ENCODE measurements at regions not wholly inside any gene's neighbourhood (a gene's known extent, or its start where the extent isn't known, plus 50 kb on each side); places are given as distances from the start of the nearest gene placed in this dataset.

DNA sequence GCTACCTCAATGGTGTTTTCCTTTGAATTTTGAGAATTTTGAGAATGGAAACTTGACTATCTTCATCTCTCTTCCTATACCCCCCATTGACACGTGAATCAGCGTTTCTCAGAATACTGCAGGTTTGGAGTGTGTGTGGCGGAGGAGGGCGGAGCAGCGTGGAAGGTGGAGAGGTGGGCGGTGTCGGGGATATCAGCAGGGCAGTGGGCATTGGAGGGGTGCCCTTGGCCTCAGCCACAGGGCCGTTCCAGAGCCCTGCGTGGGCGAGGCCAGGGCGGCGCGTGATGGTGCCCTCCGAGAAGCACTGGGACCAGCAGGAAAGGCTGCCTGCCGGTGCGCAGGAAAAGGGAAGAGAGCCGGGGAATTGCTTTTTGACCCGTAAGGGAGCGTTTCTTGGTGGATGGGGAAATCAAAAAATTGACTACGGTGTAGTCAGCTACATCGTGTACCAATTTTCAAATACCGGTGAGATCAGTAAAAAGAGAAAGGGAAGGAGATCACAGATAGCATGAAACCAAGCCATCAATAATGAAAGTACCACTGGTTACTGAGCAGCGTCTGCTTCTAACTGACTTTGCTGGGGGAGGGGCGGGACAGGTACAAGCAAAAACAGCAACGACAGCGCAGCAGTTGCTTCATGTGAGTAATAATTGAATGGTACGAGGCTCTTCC, 82.7 kb upstream of the DUSP22 start:
- H3K9ac ChIP-seq (ENCODE audit: low read depth in 1 of 2, low read length in 2 of 2): peak overlapping the region in 1 of 2 donors; percentile 17

GRCh38 chr6:210104-210456, 82.2 kb upstream of the DUSP22 start:
- no peaks in the 10 kb centered on the region for H3K36me3 ChIP-seq (ENCODE audit: control insufficient read depth in 2 of 2, insufficient read depth in 2 of 2, low read length in 2 of 2)
- H3K4me1 ChIP-seq (ENCODE audit: control insufficient read depth in 2 of 2, insufficient read depth in 2 of 2, low read length in 2 of 2): no peaks in the 10 kb centered on the region
- H3K4me3 ChIP-seq (ENCODE audit: low read length in 2 of 2): peak overlapping the region in 1 of 2 donors; percentile 61
- H3K27me3 ChIP-seq (ENCODE audit: control insufficient read depth in 2 of 2, insufficient read depth in 2 of 2, low read length in 2 of 2): peaks cover 0 to 6% of the 10 kb centered on the region in 2 donors
- H3K9me3 ChIP-seq (ENCODE audit: control insufficient read depth in 2 of 2, low read length in 2 of 2): no peaks in the 10 kb centered on the region
- peak overlapping the region in 1 of 2 donors; percentile 17 for H3K9ac ChIP-seq (ENCODE audit: low read depth in 1 of 2, low read length in 2 of 2)
- no peak overlapping the region for H3K27ac ChIP-seq (ENCODE audit: low read depth in 2 of 2, low read length in 2 of 2)

More for the DNA sequence above, 82.7 kb upstream of the DUSP22 start:
- Histone ChIP-seq H3K27ac (ENCODE audit: low read depth in 2 of 2, low read length in 2 of 2) (no peak overlapping the region), H3K4me1 (ENCODE audit: control insufficient read depth in 2 of 2, insufficient read depth in 2 of 2, low read length in 2 of 2) (no peaks in the 10 kb centered on the region), H3K36me3 (ENCODE audit: control insufficient read depth in 2 of 2, insufficient read depth in 2 of 2, low read length in 2 of 2) (no peaks in the 10 kb centered on the region), H3K9me3 (ENCODE audit: control insufficient read depth in 2 of 2, low read length in 2 of 2) (no peaks in the 10 kb centered on the region), H3K4me3 (ENCODE audit: low read length in 2 of 2) (peak overlapping the region in 1 of 2 donors; percentile 61), H3K27me3 (ENCODE audit: control insufficient read depth in 2 of 2, insufficient read depth in 2 of 2, low read length in 2 of 2) (peaks cover 0 to 6% of the 10 kb centered on the region in 2 donors)

DNA sequence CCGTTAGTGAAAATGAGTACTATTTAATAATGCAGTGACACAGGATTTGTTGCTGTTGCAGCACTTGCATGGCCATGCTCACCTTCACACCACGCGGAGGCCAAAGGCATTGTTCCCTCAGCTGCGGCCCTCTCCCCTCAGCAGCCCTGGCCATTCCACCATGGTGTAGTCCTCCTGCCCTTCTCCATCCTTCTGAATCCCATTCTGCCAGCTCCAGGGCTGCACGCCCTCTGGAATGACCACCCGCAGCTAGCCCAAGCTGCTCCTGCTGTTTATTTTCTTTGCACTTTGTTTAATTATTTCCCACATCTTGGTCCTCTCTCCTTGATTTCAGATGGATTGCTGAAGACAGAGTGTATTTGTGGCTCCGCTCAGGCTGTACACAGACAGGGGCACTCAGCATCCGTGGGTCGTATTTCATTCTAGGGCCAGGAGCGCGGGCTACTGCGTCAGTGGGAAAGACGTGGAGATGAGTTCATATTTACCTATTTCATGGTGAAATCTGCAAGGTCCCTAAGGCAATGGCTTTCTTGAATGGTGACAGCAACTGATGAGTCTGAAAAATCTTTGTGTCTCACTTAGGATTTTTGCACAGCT, 81.4 kb upstream of the DUSP22 start:
- Histone ChIP-seq H3K27ac (ENCODE audit: low read depth in 2 of 2, low read length in 2 of 2) (no peak overlapping the region), H3K27me3 (ENCODE audit: control insufficient read depth in 2 of 2, insufficient read depth in 2 of 2, low read length in 2 of 2) (peaks cover 0 to 6% of the 10 kb centered on the region in 2 donors), H3K4me3 (ENCODE audit: low read length in 2 of 2) (no peak overlapping the region), H3K4me1 (ENCODE audit: control insufficient read depth in 2 of 2, insufficient read depth in 2 of 2, low read length in 2 of 2) (no peaks in the 10 kb centered on the region), H3K36me3 (ENCODE audit: control insufficient read depth in 2 of 2, insufficient read depth in 2 of 2, low read length in 2 of 2) (no peaks in the 10 kb centered on the region), H3K9me3 (ENCODE audit: control insufficient read depth in 2 of 2, low read length in 2 of 2) (no peaks in the 10 kb centered on the region), H3K9ac (ENCODE audit: low read depth in 1 of 2, low read length in 2 of 2) (no peak overlapping the region)

GRCh38 chr6:211871-212497, 80.3 kb upstream of the DUSP22 start:
- H3K27ac ChIP-seq (ENCODE audit: low read depth in 2 of 2, low read length in 2 of 2): no peak overlapping the region

GRCh38 chr6:213284-213683, 79.0 kb upstream of the DUSP22 start:
- peaks cover 0 to 6% of the 10 kb centered on the region in 2 donors for H3K27me3 ChIP-seq (ENCODE audit: control insufficient read depth in 2 of 2, insufficient read depth in 2 of 2, low read length in 2 of 2)
- no peak overlapping the region for H3K27ac ChIP-seq (ENCODE audit: low read depth in 2 of 2, low read length in 2 of 2)
- H3K4me3 ChIP-seq (ENCODE audit: low read length in 2 of 2): no peak overlapping the region
- H3K36me3 ChIP-seq (ENCODE audit: control insufficient read depth in 2 of 2, insufficient read depth in 2 of 2, low read length in 2 of 2): no peaks in the 10 kb centered on the region
- no peaks in the 10 kb centered on the region for H3K9me3 ChIP-seq (ENCODE audit: control insufficient read depth in 2 of 2, low read length in 2 of 2)
- H3K4me1 ChIP-seq (ENCODE audit: control insufficient read depth in 2 of 2, insufficient read depth in 2 of 2, low read length in 2 of 2): no peaks in the 10 kb centered on the region
- no peak overlapping the region for H3K9ac ChIP-seq (ENCODE audit: low read depth in 1 of 2, low read length in 2 of 2)

More at GRCh38 chr6:211871-212497, 80.3 kb upstream of the DUSP22 start:
- Histone ChIP-seq H3K27me3 (ENCODE audit: control insufficient read depth in 2 of 2, insufficient read depth in 2 of 2, low read length in 2 of 2) (peaks cover 0 to 6% of the 10 kb centered on the region in 2 donors), H3K4me3 (ENCODE audit: low read length in 2 of 2) (no peak overlapping the region), H3K9ac (ENCODE audit: low read depth in 1 of 2, low read length in 2 of 2) (no peak overlapping the region), H3K9me3 (ENCODE audit: control insufficient read depth in 2 of 2, low read length in 2 of 2) (no peaks in the 10 kb centered on the region), H3K4me1 (ENCODE audit: control insufficient read depth in 2 of 2, insufficient read depth in 2 of 2, low read length in 2 of 2) (no peaks in the 10 kb centered on the region), H3K36me3 (ENCODE audit: control insufficient read depth in 2 of 2, insufficient read depth in 2 of 2, low read length in 2 of 2) (no peaks in the 10 kb centered on the region)

DNA sequence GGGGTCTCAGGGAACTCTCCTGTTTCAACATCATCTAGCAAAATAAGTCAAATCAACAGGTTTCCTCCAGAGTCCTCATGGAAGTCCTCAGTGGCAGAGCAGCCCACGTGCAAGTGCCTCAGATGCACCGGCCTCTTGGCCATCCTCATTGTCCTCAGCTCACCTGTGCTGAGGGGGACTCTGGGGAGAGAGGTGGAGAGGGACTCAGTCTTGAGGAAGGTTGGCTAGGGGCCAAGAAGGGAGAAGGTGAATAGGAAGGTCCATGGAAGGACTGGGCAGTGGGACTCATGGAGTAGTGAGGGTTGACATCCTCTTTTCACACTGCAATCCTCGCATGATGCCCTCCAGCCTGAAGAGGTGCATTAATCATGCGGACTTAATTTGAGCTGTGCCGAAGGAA, 77.9 kb upstream of the DUSP22 start:
- Histone ChIP-seq H3K4me3 (ENCODE audit: low read length in 2 of 2) (no peak overlapping the region), H3K9ac (ENCODE audit: low read depth in 1 of 2, low read length in 2 of 2) (no peak overlapping the region), H3K4me1 (ENCODE audit: control insufficient read depth in 2 of 2, insufficient read depth in 2 of 2, low read length in 2 of 2) (no peaks in the 10 kb centered on the region), H3K9me3 (ENCODE audit: control insufficient read depth in 2 of 2, low read length in 2 of 2) (no peaks in the 10 kb centered on the region), H3K36me3 (ENCODE audit: control insufficient read depth in 2 of 2, insufficient read depth in 2 of 2, low read length in 2 of 2) (no peaks in the 10 kb centered on the region), H3K27me3 (ENCODE audit: control insufficient read depth in 2 of 2, insufficient read depth in 2 of 2, low read length in 2 of 2) (peaks cover 0 to 6% of the 10 kb centered on the region in 2 donors), H3K27ac (ENCODE audit: low read depth in 2 of 2, low read length in 2 of 2) (no peak overlapping the region)

- H3K4me1 ChIP-seq (ENCODE audit: control insufficient read depth in 2 of 2, insufficient read depth in 2 of 2, low read length in 2 of 2): no peaks in the 10 kb centered on the region
- no peak overlapping the region for H3K4me3 ChIP-seq (ENCODE audit: low read length in 2 of 2)
- H3K27me3 ChIP-seq (ENCODE audit: control insufficient read depth in 2 of 2, insufficient read depth in 2 of 2, low read length in 2 of 2): peaks cover 0 to 6% of the 10 kb centered on the region in 2 donors
- H3K27ac ChIP-seq (ENCODE audit: low read depth in 2 of 2, low read length in 2 of 2): no peak overlapping the region
- no peak overlapping the region for H3K9ac ChIP-seq (ENCODE audit: low read depth in 1 of 2, low read length in 2 of 2)
- no peaks in the 10 kb centered on the region for H3K36me3 ChIP-seq (ENCODE audit: control insufficient read depth in 2 of 2, insufficient read depth in 2 of 2, low read length in 2 of 2)
- no peaks in the 10 kb centered on the region for H3K9me3 ChIP-seq (ENCODE audit: control insufficient read depth in 2 of 2, low read length in 2 of 2)
Observed at GRCh38 chr6:215335-216034, 76.8 kb upstream of the DUSP22 start.

GRCh38 chr6:217048-217659, 75.1 kb upstream of the DUSP22 start:
- no peak overlapping the region for H3K27ac ChIP-seq (ENCODE audit: low read depth in 2 of 2, low read length in 2 of 2)
- peaks cover 0 to under 1% of the 10 kb centered on the region in 2 donors for H3K27me3 ChIP-seq (ENCODE audit: control insufficient read depth in 2 of 2, insufficient read depth in 2 of 2, low read length in 2 of 2)
- no peaks in the 10 kb centered on the region for H3K36me3 ChIP-seq (ENCODE audit: control insufficient read depth in 2 of 2, insufficient read depth in 2 of 2, low read length in 2 of 2)
- no peak overlapping the region for H3K9ac ChIP-seq (ENCODE audit: low read depth in 1 of 2, low read length in 2 of 2)
- H3K4me3 ChIP-seq (ENCODE audit: low read length in 2 of 2): no peak overlapping the region
- no peaks in the 10 kb centered on the region for H3K4me1 ChIP-seq (ENCODE audit: control insufficient read depth in 2 of 2, insufficient read depth in 2 of 2, low read length in 2 of 2)
- H3K9me3 ChIP-seq (ENCODE audit: control insufficient read depth in 2 of 2, low read length in 2 of 2): no peaks in the 10 kb centered on the region

GRCh38 chr6:218153-219018, 73.9 kb upstream of the DUSP22 start:
- H3K36me3 ChIP-seq (ENCODE audit: control insufficient read depth in 2 of 2, insufficient read depth in 2 of 2, low read length in 2 of 2): no peaks in the 10 kb centered on the region
- no peak overlapping the region for H3K27ac ChIP-seq (ENCODE audit: low read depth in 2 of 2, low read length in 2 of 2)
- no peaks in the 10 kb centered on the region for H3K27me3 ChIP-seq (ENCODE audit: control insufficient read depth in 2 of 2, insufficient read depth in 2 of 2, low read length in 2 of 2)
- no peaks in the 10 kb centered on the region for H3K4me1 ChIP-seq (ENCODE audit: control insufficient read depth in 2 of 2, insufficient read depth in 2 of 2, low read length in 2 of 2)
- no peak overlapping the region for H3K4me3 ChIP-seq (ENCODE audit: low read length in 2 of 2)
- no peaks in the 10 kb centered on the region for H3K9me3 ChIP-seq (ENCODE audit: control insufficient read depth in 2 of 2, low read length in 2 of 2)
- H3K9ac ChIP-seq (ENCODE audit: low read depth in 1 of 2, low read length in 2 of 2): no peak overlapping the region
